HepG2 (cell line): ENCODE measurements at regions not wholly inside any gene's neighbourhood (a gene's known extent, or its start where the extent isn't known, plus 50 kb on each side); places are given as distances from the start of the nearest gene placed in this dataset.

Experiments used
- ATAC-seq: fragments of 200-7000 bp; cut with Tn5 transposase; 3 replicates; pipeline ENCODE4 v1.9.1; 2020; ENCODE audit warnings: mild to moderate bottlenecking, moderate library complexity
- BruUV-seq: library from RNA; stranded (reverse); fragments of 400-500 nt; replicated peaks from 2 replicates; lab custom pipeline; 2021; lab: Mats Ljungman, UMichigan
- CTCF ChIA-PET: fragments of 300-600 bp; formaldehyde crosslinking; extraction: SDS; loops from one replicate; lab custom pipeline; 2021; ENCODE audit warnings: low total read pairs, inconsistent platforms, low intra/inter-chr PET ratio; lab: Yijun Ruan, JAX
- POLR2A ChIA-PET: fragments of 350-600 bp; sonication (Branson Sonifier 250); formaldehyde crosslinking; loops from one replicate; lab custom pipeline; 2020; ENCODE audit warnings: antibody characterized with exemption, inconsistent platforms; lab: Yijun Ruan, JAX
- DNase-seq: peaks from one replicate; pipeline ENCODE4 v3.0.0-alpha.2; 2015; ENCODE audit warnings: low spot score
- FAIRE-seq: peaks from 3 replicates; lab custom pipeline; 2011; peaks lifted over from hg19 to GRCh38; lab: Jason Lieb, UNC
- H2AFZ ChIP-seq: one replicate; pipeline ENCODE4 v1.6.1; 2011; ENCODE audit warnings: low read length, inconsistent platforms
- H3K27ac ChIP-seq: fragments of 300-600 bp; 3 replicates; pipeline ENCODE4 v1.8.0; 2011; ENCODE audit warnings: mixed run types, mild to moderate bottlenecking, mixed read lengths, low read length, inconsistent platforms; ENCODE audit not compliant: insufficient read depth; ENCODE audit errors: extremely low read length
- H3K27me3 ChIP-seq, 2 experiments: fragments of 200-600 bp in 1 of 2; 2 replicates in 1 of 2; 3 replicates in 1 of 2; pipeline versions ENCODE4 v1.6.0 to v1.8.0; 2011; ENCODE audit warnings: low read length in 2 of 2, mild to moderate bottlenecking in 2 of 2, moderate library complexity in 2 of 2, inconsistent platforms in 1 of 2; ENCODE audit not compliant: insufficient read depth in 2 of 2, control insufficient read depth in 1 of 2
- H3K36me3 ChIP-seq, 2 experiments: fragments of 200-600 bp in 1 of 2; replicated peaks in 1 of 2; 2 replicates in 1 of 2; 3 replicates in 1 of 2; pipeline versions ENCODE4 v1.5.1 to v1.8.0; 2011; ENCODE audit warnings: low read length in 2 of 2, inconsistent platforms in 1 of 2; ENCODE audit not compliant: insufficient read depth in 2 of 2, control insufficient read depth in 1 of 2
- H3K4me1 ChIP-seq: 2 replicates; pipeline ENCODE4 v1.5.1; 2012; ENCODE audit warnings: low read length, inconsistent platforms; ENCODE audit not compliant: insufficient read depth
- H3K4me2 ChIP-seq: 2 replicates; pipeline ENCODE4 v1.6.0; 2011; ENCODE audit warnings: low read depth, low read length, inconsistent platforms
- H3K4me3 ChIP-seq, 3 experiments: fragments of 200-600 bp in 1 of 3; sonication (generic), shearing (Covaris generic) in 1 of 3; replicated peaks in 1 of 3; 2 replicates each; pipeline ENCODE4 v1.5.1; 2011 to 2016; ENCODE audit warnings: low read length in 3 of 3, inconsistent platforms in 2 of 3, low read depth in 2 of 3, mild to moderate bottlenecking in 2 of 3, control low read depth in 1 of 3, mixed read lengths in 1 of 3; ENCODE audit not compliant: insufficient read depth in 1 of 3
- H3K79me2 ChIP-seq: one replicate; pipeline ENCODE4 v1.6.1; 2011; ENCODE audit warnings: low read length, inconsistent platforms; ENCODE audit not compliant: insufficient read depth
- H3K9ac ChIP-seq: 2 replicates; pipeline ENCODE4 v1.6.0; 2011; ENCODE audit warnings: mild to moderate bottlenecking, low read depth, low read length, inconsistent platforms; ENCODE audit not compliant: insufficient read depth
- H3K9me3 ChIP-seq: 2 replicates; pipeline ENCODE4 v1.5.1; 2012; ENCODE audit warnings: mild to moderate bottlenecking, low read length
- H4K20me1 ChIP-seq: 2 replicates; pipeline ENCODE4 v1.6.0; 2011; ENCODE audit warnings: inconsistent platforms, mild to moderate bottlenecking, low read length, moderate library complexity; ENCODE audit not compliant: insufficient read depth
- BCL6 ChIP-seq: IDR thresholded peaks from 2 replicates; pipeline ENCODE4 v1.6.1; 2016; ENCODE audit warnings: missing genetic modification reagents, missing compliant biosample characterization
- CBFB ChIP-seq: sonication (generic); formaldehyde crosslinking; IDR thresholded peaks from 2 replicates; pipeline ENCODE4 v1.4.0; 2020; ENCODE audit warnings: missing genetic modification reagents
- JARID2 ChIP-seq: sonication (generic); formaldehyde crosslinking; IDR thresholded peaks from 2 replicates; pipeline ENCODE4 v1.8.1; 2023; ENCODE audit warnings: missing genetic modification reagents, inconsistent platforms; ENCODE audit not compliant: insufficient replicate concordance
- NAIF1 ChIP-seq: sonication (generic); formaldehyde crosslinking; IDR thresholded peaks from 2 replicates; pipeline ENCODE4 v1.5.0; 2020; ENCODE audit warnings: mild to moderate bottlenecking, missing genetic modification reagents, borderline replicate concordance
- POLR2AphosphoS2 ChIP-seq: IDR thresholded peaks from 2 replicates; pipeline ENCODE4 v1.6.1; 2011; ENCODE audit warnings: low read depth, low read length, improper control_type of control experiment
- SIN3B ChIP-seq: fragments of 150-350 bp; IDR thresholded peaks from 2 replicates; pipeline ENCODE4 v1.6.1; 2014; ENCODE audit warnings: low read length
- SNRNP70 ChIP-seq: fragments of 200-400 bp; formaldehyde crosslinking; IDR thresholded peaks from 2 replicates; pipeline ENCODE4 v1.6.1; 2017; ENCODE audit warnings: mild to moderate bottlenecking, low read depth, low read length, moderate library complexity
- YEATS2 ChIP-seq: sonication (generic); formaldehyde crosslinking; IDR thresholded peaks from 2 replicates; pipeline ENCODE4 v1.4.0; 2020; ENCODE audit warnings: missing genetic modification reagents, borderline replicate concordance
- ZNF205 ChIP-seq: IDR thresholded peaks from 2 replicates; pipeline ENCODE4 v1.6.1; 2018; ENCODE audit warnings: missing biosample characterization, missing genetic modification reagents
- ZNF333 ChIP-seq: sonication (generic); formaldehyde crosslinking; IDR thresholded peaks from 2 replicates; pipeline ENCODE4 v1.4.0; 2020; ENCODE audit warnings: mild to moderate bottlenecking, missing genetic modification reagents, borderline replicate concordance
- ZNF550 ChIP-seq: sonication (generic); formaldehyde crosslinking; IDR thresholded peaks from 2 replicates; pipeline ENCODE4 v1.4.0; 2020; ENCODE audit warnings: mild to moderate bottlenecking, missing genetic modification reagents, borderline replicate concordance
- WGBS: methylation state at CpG from one replicate; pipeline ENCODE4 v1.1.6; 2017; ENCODE audit warnings: low lambda C conversion rate; 5-methylcytosine and 5-hydroxymethylcytosine counted together
- in situ Hi-C: cut with HindIII; loops from 2 replicates; pipeline ENCODE4 v1.10.0; 2017; ENCODE audit warnings: low pct_unique_long_range_greater_than_20kb; ENCODE audit not compliant: extremely low pct_ligation_motif_present
- intact Hi-C: fragments of 100-400 bp; cut with micrococcal nuclease; formaldehyde crosslinking; loops from one replicate; pipeline ENCODE4 v1.10.0; 2022; ENCODE audit not compliant: unreplicated experiment
- TF ChIP-seq, protein P1 (sequence below): sonication (generic); formaldehyde crosslinking; IDR thresholded peaks from 2 replicates; pipeline ENCODE4 v1.4.0; 2020; ENCODE audit warnings: missing genetic modification reagents
- TF ChIP-seq, protein P2 (sequence below): sonication (generic); formaldehyde crosslinking; IDR thresholded peaks from 2 replicates; pipeline ENCODE4 v1.4.0; 2020; ENCODE audit warnings: mild to moderate bottlenecking, missing genetic modification reagents
- TF ChIP-seq, protein P3 (sequence below): sonication (generic); formaldehyde crosslinking; IDR thresholded peaks from 2 replicates; pipeline ENCODE4 v1.4.0; 2020; ENCODE audit warnings: missing genetic modification reagents, borderline replicate concordance
- TF ChIP-seq, protein P4 (sequence below), 2 experiments: fragments of 450-650 bp in 1 of 2; sonication (generic) in 1 of 2; formaldehyde crosslinking; IDR thresholded peaks; 2 replicates each; pipeline versions ENCODE4 v1.5.0 to v1.8.0; 2020 to 2022; ENCODE audit warnings: mild to moderate bottlenecking in 1 of 2, missing genetic modification reagents in 1 of 2
- TF ChIP-seq, protein P5 (sequence below): sonication (generic); formaldehyde crosslinking; IDR thresholded peaks from 2 replicates; pipeline ENCODE4 v1.4.0; 2020; ENCODE audit warnings: mild to moderate bottlenecking, missing genetic modification reagents

DNA sequence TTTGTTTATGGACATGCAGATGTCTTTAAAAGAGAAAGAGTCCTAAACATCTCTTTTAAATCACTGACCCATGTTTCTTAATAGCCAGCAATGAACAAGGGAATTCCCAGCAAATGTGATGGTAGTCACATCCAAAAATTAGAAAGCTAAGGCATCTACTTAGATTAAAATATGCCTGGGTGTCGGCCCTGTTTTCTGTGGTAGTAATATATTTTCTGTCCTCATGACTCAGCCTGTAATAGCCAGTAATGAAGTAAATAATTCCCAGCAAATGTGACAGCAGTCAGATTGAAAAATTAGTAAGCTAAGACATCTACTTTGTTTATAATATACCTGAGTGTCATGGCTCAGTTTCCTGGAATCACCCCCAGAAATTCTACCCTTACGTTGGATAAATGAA, 60.6 kb upstream of the MYRIP start:
- Histone ChIP-seq H3K79me2 (no peaks in the 10 kb centered on the region), H3K27ac (no peak overlapping the region), H3K27me3 (no peaks in the 10 kb centered on the region), H2AFZ (no peak overlapping the region), H3K9me3 (no peaks in the 10 kb centered on the region), H3K4me3 (no peak overlapping the region), H3K4me1 (0 out of 2 replicates have a peak, but pooled peaks cover 8% of the 10 kb centered on the region), H3K36me3 (no peaks in the 10 kb centered on the region), H3K9ac (no peak overlapping the region), H4K20me1 (no peaks in the 10 kb centered on the region), H3K4me2 (no peak overlapping the region)
- ATAC-seq: no peak
- in situ Hi-C loops (no loop called here), intact Hi-C loops (no loop called here)
- 64% methylated on average over 2 of the region's 2 CpGs for WGBS
- no peak for DNase-seq
- BruUV-seq: no TSS peak
- FAIRE-seq: no peak
- ChIA-PET POLR2A (no interaction called here), CTCF (no interaction called here)
- no peak for TF ChIP-seq SNRNP70
- TF ChIP-seq JARID2 (CRISPR knock-in tag): no peak
- TF ChIP-seq, protein P1, sequence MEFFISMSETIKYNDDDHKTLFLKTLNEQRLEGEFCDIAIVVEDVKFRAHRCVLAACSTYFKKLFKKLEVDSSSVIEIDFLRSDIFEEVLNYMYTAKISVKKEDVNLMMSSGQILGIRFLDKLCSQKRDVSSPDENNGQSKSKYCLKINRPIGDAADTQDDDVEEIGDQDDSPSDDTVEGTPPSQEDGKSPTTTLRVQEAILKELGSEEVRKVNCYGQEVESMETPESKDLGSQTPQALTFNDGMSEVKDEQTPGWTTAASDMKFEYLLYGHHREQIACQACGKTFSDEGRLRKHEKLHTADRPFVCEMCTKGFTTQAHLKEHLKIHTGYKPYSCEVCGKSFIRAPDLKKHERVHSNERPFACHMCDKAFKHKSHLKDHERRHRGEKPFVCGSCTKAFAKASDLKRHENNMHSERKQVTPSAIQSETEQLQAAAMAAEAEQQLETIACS (CRISPR knock-in tag): no peak
- TF ChIP-seq POLR2AphosphoS2: no peak
- TF ChIP-seq, protein P2, sequence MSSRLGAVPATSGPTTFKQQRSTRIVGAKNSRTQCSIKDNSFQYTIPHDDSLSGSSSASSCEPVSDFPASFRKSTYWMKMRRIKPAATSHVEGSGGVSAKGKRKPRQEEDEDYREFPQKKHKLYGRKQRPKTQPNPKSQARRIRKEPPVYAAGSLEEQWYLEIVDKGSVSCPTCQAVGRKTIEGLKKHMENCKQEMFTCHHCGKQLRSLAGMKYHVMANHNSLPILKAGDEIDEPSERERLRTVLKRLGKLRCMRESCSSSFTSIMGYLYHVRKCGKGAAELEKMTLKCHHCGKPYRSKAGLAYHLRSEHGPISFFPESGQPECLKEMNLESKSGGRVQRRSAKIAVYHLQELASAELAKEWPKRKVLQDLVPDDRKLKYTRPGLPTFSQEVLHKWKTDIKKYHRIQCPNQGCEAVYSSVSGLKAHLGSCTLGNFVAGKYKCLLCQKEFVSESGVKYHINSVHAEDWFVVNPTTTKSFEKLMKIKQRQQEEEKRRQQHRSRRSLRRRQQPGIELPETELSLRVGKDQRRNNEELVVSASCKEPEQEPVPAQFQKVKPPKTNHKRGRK (CRISPR knock-in tag): no peak
- TF ChIP-seq, protein P3, sequence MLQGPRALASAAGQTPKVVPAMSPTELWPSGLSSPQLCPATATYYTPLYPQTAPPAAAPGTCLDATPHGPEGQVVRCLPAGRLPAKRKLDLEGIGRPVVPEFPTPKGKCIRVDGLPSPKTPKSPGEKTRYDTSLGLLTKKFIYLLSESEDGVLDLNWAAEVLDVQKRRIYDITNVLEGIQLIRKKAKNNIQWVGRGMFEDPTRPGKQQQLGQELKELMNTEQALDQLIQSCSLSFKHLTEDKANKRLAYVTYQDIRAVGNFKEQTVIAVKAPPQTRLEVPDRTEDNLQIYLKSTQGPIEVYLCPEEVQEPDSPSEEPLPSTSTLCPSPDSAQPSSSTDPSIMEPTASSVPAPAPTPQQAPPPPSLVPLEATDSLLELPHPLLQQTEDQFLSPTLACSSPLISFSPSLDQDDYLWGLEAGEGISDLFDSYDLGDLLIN: no peak
- TF ChIP-seq, protein P4, sequence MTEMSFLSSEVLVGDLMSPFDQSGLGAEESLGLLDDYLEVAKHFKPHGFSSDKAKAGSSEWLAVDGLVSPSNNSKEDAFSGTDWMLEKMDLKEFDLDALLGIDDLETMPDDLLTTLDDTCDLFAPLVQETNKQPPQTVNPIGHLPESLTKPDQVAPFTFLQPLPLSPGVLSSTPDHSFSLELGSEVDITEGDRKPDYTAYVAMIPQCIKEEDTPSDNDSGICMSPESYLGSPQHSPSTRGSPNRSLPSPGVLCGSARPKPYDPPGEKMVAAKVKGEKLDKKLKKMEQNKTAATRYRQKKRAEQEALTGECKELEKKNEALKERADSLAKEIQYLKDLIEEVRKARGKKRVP (CRISPR knock-in tag; IDR thresholded peaks at IDR 0.05): no peak
- TF ChIP-seq BCL6 (CRISPR knock-in tag): no peak
- no peak for TF ChIP-seq NAIF1 (CRISPR knock-in tag)
- no peak for TF ChIP-seq SIN3B
- no peak for TF ChIP-seq YEATS2 (CRISPR knock-in tag)
- TF ChIP-seq ZNF205 (CRISPR knock-in tag): no peak
- no peak for TF ChIP-seq ZNF333 (CRISPR knock-in tag)
- no peak for TF ChIP-seq ZNF550 (CRISPR knock-in tag)
- no peak for TF ChIP-seq CBFB
- TF ChIP-seq, protein P5, sequence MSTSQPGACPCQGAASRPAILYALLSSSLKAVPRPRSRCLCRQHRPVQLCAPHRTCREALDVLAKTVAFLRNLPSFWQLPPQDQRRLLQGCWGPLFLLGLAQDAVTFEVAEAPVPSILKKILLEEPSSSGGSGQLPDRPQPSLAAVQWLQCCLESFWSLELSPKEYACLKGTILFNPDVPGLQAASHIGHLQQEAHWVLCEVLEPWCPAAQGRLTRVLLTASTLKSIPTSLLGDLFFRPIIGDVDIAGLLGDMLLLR (CRISPR knock-in tag): no peak
